ENCODE measurements at regions not wholly inside any gene's neighbourhood (a gene's known extent, or its start where the extent isn't known, plus 50 kb on each side); places are given as distances from the start of the nearest gene placed in this dataset.

- DNase-seq (ENCODE audit: low read depth): peak; percentile 97
- no peak overlapping the region for H3K4me3 ChIP-seq (replicated peaks; ENCODE audit: low read depth, low read length)
- TF ChIP-seq CTCF (IDR thresholded peaks at IDR 0.05; ENCODE audit: low read length, missing control alignments): no peak
Measured at GRCh38 chr10:3538656-3539531, 246.1 kb downstream of the KLF6 start.

GRCh38 chr10:3538291-3538655 lies 246.7 kb downstream of the KLF6 start:
- H3K4me3 ChIP-seq (replicated peaks; ENCODE audit: low read depth, low read length): no peak overlapping the region
- no peak for DNase-seq (ENCODE audit: low read depth)
- TF ChIP-seq CTCF (IDR thresholded peaks at IDR 0.05; ENCODE audit: low read length, missing control alignments): no peak

DNA sequence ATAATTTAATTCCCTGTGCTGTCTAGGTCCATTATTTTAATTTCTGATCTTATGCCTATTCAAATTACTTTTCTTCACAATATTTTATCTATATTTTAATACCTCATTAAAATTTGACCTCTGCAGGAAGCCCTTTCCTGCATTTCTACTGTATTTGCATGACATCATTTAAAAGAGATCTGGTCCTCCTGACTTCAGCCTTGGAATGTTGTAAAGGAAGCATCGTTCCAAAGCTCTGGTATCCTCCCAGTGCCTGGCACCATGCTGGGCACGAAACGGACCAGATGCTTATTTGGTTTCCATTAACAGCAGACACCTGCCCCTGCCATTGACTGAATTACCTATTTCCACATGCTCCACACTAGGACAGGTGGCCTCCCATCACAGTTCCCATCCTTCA lies 247.5 kb downstream of the KLF6 start:
- TF ChIP-seq CTCF (IDR thresholded peaks at IDR 0.05; ENCODE audit: low read length, missing control alignments): no peak
- no peak overlapping the region for H3K4me3 ChIP-seq (replicated peaks; ENCODE audit: low read depth, low read length)
- no peak for DNase-seq (ENCODE audit: low read depth)

DNA sequence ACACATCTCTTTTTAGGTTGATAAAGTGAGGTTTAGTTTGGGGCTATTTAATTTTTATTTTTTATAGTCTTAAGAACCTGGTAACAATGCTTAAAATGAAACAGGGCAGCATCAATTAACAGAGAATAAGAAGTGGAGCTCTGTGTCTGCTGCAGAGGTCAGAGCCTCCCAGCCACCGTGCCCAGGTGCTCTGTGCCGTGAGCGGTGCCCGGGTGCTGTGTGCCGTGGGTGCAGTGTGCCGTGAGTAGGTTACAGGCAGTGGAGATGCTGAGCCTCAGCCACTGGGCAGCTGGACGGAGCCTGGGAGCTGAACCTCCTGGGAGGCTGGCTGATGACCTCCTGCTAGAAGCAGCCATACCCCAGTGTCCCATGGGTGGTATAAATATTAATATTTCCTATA lies 250.0 kb downstream of the KLF6 start:
- TF ChIP-seq CTCF (IDR thresholded peaks at IDR 0.05; ENCODE audit: low read length, missing control alignments): no peak
- no peak overlapping the region for H3K4me3 ChIP-seq (replicated peaks; ENCODE audit: low read depth, low read length)
- no peak for DNase-seq (ENCODE audit: low read depth)

DNA sequence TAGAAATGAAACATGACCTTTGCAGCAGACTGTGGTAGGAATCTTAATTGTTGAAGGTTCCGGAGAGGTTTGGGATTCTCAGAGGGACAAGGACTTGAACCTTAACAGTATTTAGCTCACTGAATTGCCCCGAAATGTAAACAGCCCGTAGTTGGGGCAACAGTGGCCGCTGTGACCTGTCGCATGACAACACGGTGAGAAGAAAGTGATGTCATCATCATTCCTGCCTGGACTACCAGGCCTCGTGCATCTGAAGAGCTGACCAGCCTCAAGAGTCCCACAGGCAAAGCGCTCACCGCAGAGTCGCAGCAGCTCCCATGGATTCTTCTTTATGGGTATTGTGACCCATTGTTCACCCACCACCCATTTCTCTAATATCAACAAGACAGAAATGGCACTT lies 250.6 kb downstream of the KLF6 start:
- no peak for TF ChIP-seq CTCF (IDR thresholded peaks at IDR 0.05; ENCODE audit: low read length, missing control alignments)
- no peak overlapping the region for H3K4me3 ChIP-seq (replicated peaks; ENCODE audit: low read depth, low read length)
- no peak for DNase-seq (ENCODE audit: low read depth)

DNA sequence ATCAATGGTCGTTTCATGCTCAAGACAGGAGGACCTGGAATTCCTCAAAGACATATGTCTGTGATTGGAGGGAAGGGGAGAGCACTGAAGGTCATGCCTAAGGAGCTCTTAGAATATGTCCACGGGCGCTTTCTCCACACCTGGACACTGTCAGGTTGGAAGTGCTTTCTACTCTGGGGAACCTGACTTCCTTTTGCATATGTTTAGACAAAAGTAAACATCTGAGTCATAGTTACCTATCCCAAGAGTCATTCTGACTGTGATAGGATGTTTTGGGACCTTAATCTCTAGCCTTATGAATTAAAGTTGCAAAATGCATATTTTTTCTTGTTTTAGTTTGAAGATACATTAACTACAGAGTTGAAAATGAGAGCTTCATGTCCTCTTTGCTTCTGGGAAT lies 251.7 kb downstream of the KLF6 start:
- TF ChIP-seq CTCF (IDR thresholded peaks at IDR 0.05; ENCODE audit: low read length, missing control alignments): no peak
- H3K4me3 ChIP-seq (replicated peaks; ENCODE audit: low read depth, low read length): no peak overlapping the region
- no peak for DNase-seq (ENCODE audit: low read depth)

DNA sequence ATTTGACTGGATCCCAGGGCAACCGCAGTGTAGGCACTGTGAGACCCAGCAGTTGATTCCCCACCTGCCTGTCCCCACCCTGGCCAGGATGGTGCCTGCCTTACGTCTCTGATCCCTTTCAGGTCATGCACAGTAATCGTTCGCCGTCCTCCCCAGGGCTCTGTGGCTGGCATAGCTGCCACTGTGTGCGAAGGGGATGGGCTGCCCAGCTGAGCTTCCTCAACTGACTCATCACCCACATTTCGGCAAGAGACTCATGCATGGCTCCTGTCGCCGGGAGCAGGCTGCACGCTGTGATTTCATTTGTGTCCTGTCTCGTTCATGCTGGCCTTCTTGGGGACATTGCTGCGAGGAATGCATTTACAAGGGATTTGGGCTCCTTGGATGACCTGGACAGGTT lies 252.4 kb downstream of the KLF6 start:
- no peak overlapping the region for H3K4me3 ChIP-seq (replicated peaks; ENCODE audit: low read depth, low read length)
- no peak for TF ChIP-seq CTCF (IDR thresholded peaks at IDR 0.05; ENCODE audit: low read length, missing control alignments)
- no peak for DNase-seq (ENCODE audit: low read depth)
